ENCODE measurements at regions not wholly inside any gene's neighbourhood (a gene's known extent, or its start where the extent isn't known, plus 50 kb on each side); places are given as distances from the start of the nearest gene placed in this dataset.

- no peak for DNase-seq
These were observed 961.4 kb downstream of the DSC3 start for GRCh38 chr18:30081122-30081521.

- DNase-seq, result no peak
These were observed 969.7 kb downstream of the DSC3 start for GRCh38 chr18:30072609-30073385.

- DNase-seq, result no peak
These were observed 976.3 kb downstream of the DSC3 start for GRCh38 chr18:30066288-30066687.

- no peak for DNase-seq
These were observed 985.1 kb downstream of the DSC3 start for GRCh38 chr18:30057398-30057797.

DNA sequence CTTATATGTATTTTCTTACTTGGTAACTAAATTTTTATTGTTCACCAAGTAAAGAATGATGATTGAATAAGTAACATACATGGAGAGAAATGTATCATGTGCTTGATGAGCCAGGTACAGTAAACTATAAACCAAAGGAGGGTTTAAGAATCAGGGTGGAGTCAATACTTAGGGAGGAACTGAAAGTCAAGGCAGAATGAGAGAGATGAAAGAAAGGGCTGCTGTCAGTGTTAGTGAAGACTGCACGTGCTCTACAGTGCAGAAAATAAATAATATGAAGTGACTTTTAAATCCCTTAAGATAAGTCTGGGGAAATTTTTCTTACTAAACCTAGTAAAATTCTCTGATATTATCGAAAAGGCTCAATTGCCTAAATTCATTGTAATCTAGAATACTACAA is 986.0 kb downstream of the DSC3 start:
- DNase-seq, result no peak

GRCh38 chr18:30044496-30044895 is 998.0 kb downstream of the DSC3 start:
- no peak for DNase-seq

- DNase-seq, result no peak
These were observed 1003.3 kb downstream of the DSC3 start for GRCh38 chr18:30039201-30039600.

- DNase-seq, result no peak
These were observed 1007.7 kb downstream of the DSC3 start for GRCh38 chr18:30034818-30035217.

DNA sequence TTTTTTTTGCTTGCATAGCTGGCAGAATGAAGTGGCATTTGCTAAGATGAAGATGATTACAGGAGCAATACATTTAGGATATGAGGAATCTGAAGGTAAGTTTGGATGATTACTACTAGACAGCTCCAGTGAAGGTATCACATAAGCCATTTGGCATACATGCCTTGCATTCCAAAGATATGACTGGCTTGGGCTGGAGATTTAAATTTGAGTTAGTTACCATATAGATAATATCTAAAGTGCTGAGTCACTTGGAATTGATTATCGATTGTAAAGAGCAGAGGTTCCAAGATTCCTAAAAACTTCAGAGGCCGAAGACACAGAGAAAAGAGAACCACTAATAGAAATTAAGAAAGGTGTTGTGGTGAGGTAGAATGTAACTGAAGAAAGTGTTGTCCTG is 1026.4 kb downstream of the DSC3 start:
- DNase-seq, result no peak

GRCh38 chr18:30004965-30005364 is 1037.6 kb downstream of the DSC3 start:
- DNase-seq, result no peak

DNA sequence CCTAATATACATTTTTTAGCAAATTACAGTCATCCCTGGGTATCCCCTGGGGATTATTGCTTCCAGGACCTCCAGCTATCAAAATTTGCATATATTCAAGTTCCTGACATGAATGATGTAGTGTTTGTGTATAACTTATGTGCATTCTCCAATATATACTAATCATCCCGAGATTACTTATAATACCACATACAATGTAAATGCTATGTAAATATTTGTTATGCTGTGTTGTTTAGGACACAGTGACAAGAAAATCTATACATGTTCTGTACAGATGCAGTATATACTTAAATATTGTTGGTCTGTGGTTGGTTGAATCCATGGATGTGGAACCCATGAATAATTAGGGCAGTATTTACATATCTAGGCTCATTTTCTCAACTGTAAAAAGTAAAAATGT is 1060.3 kb downstream of the DSC3 start:
- DNase-seq, result no peak

- no peak for DNase-seq
These were observed 1062.7 kb downstream of the DSC3 start for GRCh38 chr18:29979881-29980280.

DNA sequence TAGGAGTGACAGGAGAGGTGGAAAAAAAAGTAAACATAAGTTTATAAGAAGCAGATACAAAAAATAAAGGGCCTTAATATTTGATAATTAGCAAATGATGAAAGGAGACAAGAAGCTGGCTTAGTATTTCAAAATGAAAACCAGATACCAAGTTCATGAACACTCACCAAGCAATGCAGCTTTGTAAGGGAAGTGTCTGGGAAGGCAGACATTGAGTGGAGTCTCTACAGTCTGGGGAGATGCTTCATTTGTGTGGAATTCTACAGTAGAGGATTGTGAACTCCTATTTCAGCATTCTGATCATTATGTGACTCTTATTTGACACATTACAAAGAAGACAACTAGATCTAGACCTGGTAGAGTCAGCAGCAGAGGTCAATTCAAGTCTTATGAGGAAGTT is 1072.7 kb downstream of the DSC3 start:
- no peak for DNase-seq

DNA sequence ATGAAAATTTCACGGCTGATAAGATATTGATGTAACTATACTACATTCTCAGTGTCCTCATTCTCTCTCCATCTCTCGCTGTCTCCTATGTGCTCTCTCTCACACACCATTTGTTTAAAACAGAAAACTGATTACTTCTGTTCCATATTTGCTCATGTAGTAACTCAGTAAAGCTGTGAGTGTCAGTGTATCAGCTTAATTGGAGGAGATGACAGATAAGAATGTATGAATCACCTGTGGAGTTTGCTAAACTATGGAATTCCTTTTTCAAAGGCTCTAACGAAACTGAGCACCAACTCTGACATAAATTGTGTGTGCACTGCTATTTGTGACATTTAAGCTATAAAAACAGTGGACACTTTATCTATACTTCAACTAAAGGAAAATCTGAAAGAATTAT is 1080.0 kb downstream of the DSC3 start:
- no peak for DNase-seq

- DNase-seq, result no peak
These were observed 1082.0 kb downstream of the DSC3 start for GRCh38 chr18:29960539-29960938.

DNA sequence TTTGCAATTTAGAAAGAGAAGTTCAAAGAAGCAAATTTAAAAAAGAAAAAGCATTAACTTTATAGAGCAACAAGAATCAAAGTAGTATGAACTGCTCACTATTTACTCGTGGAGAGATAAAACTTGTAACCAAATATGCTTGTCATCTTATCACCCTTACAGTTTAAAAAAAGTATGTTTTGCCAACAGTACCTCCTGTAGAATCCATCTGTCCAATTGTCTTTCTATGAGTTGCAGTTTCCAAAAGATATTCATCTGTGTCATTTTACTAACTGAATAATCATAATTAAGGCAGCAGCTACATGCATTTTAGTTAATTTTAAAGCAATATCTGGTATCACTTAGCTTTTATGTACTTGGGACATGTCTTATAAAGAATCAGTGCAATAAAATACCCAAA is 1112.3 kb downstream of the DSC3 start:
- no peak for DNase-seq

DNA sequence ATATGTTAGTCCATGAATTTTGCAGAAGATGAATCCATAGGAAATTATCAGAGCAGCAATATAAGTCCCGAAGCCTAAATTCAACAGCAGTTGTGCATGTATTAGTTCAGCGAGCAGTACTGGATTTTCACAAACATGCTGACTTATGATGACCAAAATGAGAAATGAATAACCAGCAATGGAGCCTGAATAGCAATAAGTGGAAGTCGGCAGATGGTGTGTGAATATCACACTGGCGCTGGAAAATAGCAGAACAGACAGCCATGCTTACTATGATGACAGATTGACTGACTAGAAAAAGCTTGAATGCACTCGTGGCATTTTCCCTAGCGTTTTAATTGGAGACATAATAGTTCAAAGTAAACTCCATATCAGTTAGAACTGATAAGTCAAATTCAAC is 1114.5 kb downstream of the DSC3 start:
- DNase-seq, result no peak

DNA sequence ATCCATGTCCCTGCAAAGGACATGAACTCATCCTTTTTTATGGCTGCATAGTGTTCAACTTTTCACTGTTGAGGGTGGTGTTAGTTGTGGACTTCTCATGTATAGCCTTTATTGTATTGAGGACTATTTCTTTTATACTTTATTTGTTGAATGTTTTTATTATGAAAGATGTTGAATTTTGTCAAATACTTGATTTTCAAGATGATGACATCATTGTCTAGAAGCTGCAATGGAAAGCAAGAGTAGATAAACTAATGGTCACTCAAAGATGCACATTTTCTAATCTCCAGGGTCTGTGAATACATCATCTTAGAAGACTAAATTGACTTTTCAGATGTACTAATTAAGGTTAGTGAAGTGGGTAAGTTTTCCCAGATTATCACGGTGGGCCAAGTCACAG is 1117.0 kb downstream of the DSC3 start:
- DNase-seq, result no peak

GRCh38 chr18:29912351-29912750 is 1130.2 kb downstream of the DSC3 start:
- DNase-seq, result no peak

GRCh38 chr18:29892960-29893558 is 1149.5 kb downstream of the DSC3 start:
- DNase-seq, result no peak

- DNase-seq, result no peak
These were observed 1159.4 kb downstream of the DSC3 start for GRCh38 chr18:29883114-29883513.

GRCh38 chr18:29882620-29883019 is 1159.9 kb downstream of the DSC3 start:
- no peak for DNase-seq

- DNase-seq, result no peak
These were observed 1162.8 kb downstream of the DSC3 start for GRCh38 chr18:29879763-29880162.
